ENCODE measurements at regions not wholly inside any gene's neighbourhood (a gene's known extent, or its start where the extent isn't known, plus 50 kb on each side); places are given as distances from the start of the nearest gene placed in this dataset.

GRCh38 chr18:53906681-53907080, 317.8 kb downstream of the MBD2 start:
- intact Hi-C loops (cut with micrococcal nuclease) = loop anchor here (10.0 kb wide), 1 partner anchor 62 kb away; no protein-coding TSS in a partner anchor
- H3K4me1 Mint-ChIP-seq = no peaks in the 10 kb centered on the region
- ATAC-seq (ENCODE audit: low read depth) (no peak), DNase-seq (no peak)
- H3K27me3 Mint-ChIP-seq = no peaks in the 10 kb centered on the region
- H3K4me3 Mint-ChIP-seq = no peak overlapping the region
- no peak overlapping the region for H3K27ac Mint-ChIP-seq
- no peaks in the 10 kb centered on the region for H3K36me3 Mint-ChIP-seq (ENCODE audit: low read depth)
- CTCF ChIA-PET = no interaction called here
- POLR2A ChIA-PET = no interaction called here
- H3K9me3 Mint-ChIP-seq = no peaks in the 10 kb centered on the region
- TF ChIP-seq CTCF (IDR thresholded peaks at IDR 0.05) = no peak

GRCh38 chr18:53894675-53895442, 329.6 kb downstream of the MBD2 start:
- Mint-ChIP-seq H3K9me3 (no peaks in the 10 kb centered on the region), H3K4me1 (no peaks in the 10 kb centered on the region), H3K4me3 (no peak overlapping the region), H3K27ac (no peak overlapping the region), H3K36me3 (ENCODE audit: low read depth) (no peaks in the 10 kb centered on the region), H3K27me3 (no peaks in the 10 kb centered on the region)
- CTCF ChIA-PET = no interaction called here
- DNase-seq (no peak), ATAC-seq (ENCODE audit: low read depth) (no peak)
- no peak for TF ChIP-seq CTCF (IDR thresholded peaks at IDR 0.05)
- intact Hi-C loops (cut with micrococcal nuclease) = no loop called here
- POLR2A ChIA-PET = no interaction called here

GRCh38 chr18:53887447-53887846, 337.0 kb downstream of the MBD2 start:
- CTCF ChIA-PET = no interaction called here
- ATAC-seq (ENCODE audit: low read depth) (no peak), DNase-seq (no peak)
- POLR2A ChIA-PET = no interaction called here
- no peaks in the 10 kb centered on the region for H3K9me3 Mint-ChIP-seq
- H3K27me3 Mint-ChIP-seq = no peaks in the 10 kb centered on the region
- H3K4me1 Mint-ChIP-seq = no peaks in the 10 kb centered on the region
- no peak for TF ChIP-seq CTCF (IDR thresholded peaks at IDR 0.05)
- no peak overlapping the region for H3K27ac Mint-ChIP-seq
- intact Hi-C loops (cut with micrococcal nuclease) = no loop called here
- no peak overlapping the region for H3K4me3 Mint-ChIP-seq
- no peaks in the 10 kb centered on the region for H3K36me3 Mint-ChIP-seq (ENCODE audit: low read depth)

- Mint-ChIP-seq H3K4me1 (no peaks in the 10 kb centered on the region), H3K36me3 (ENCODE audit: low read depth) (no peaks in the 10 kb centered on the region), H3K27me3 (no peaks in the 10 kb centered on the region), H3K4me3 (no peak overlapping the region), H3K9me3 (no peaks in the 10 kb centered on the region), H3K27ac (no peak overlapping the region)
- no peak for TF ChIP-seq CTCF (IDR thresholded peaks at IDR 0.05)
- ChIA-PET POLR2A (no interaction called here), CTCF (no interaction called here)
- DNase-seq = no peak
- intact Hi-C loops (cut with micrococcal nuclease) = no loop called here
- no peak for ATAC-seq (ENCODE audit: low read depth)
Observed at GRCh38 chr18:53886058-53886457, 338.4 kb downstream of the MBD2 start.

- ChIA-PET CTCF (no interaction called here), POLR2A (no interaction called here)
- no peak for DNase-seq
- ATAC-seq (ENCODE audit: low read depth) = no peak
- no peak for TF ChIP-seq CTCF (IDR thresholded peaks at IDR 0.05)
- Mint-ChIP-seq H3K9me3 (no peaks in the 10 kb centered on the region), H3K4me3 (no peak overlapping the region), H3K27ac (no peak overlapping the region), H3K36me3 (ENCODE audit: low read depth) (no peaks in the 10 kb centered on the region), H3K4me1 (no peaks in the 10 kb centered on the region), H3K27me3 (no peaks in the 10 kb centered on the region)
- intact Hi-C loops (cut with micrococcal nuclease) = no loop called here
Observed at GRCh38 chr18:53883771-53884170, 340.7 kb downstream of the MBD2 start.

Data from activated B cell treated with CpG ODN at 0.5 μM for 24 hours (primary cell).